GM19238 (cell line): ENCODE measurements at regions not wholly inside any gene's neighbourhood (a gene's known extent, or its start where the extent isn't known, plus 50 kb on each side); places are given as distances from the start of the nearest gene placed in this dataset.

Source experiments
- DNase-seq: peaks from one replicate; pipeline ENCODE4 v3.0.0; 2011; ENCODE audit warnings: low spot score; ENCODE audit not compliant: insufficient read length

DNA sequence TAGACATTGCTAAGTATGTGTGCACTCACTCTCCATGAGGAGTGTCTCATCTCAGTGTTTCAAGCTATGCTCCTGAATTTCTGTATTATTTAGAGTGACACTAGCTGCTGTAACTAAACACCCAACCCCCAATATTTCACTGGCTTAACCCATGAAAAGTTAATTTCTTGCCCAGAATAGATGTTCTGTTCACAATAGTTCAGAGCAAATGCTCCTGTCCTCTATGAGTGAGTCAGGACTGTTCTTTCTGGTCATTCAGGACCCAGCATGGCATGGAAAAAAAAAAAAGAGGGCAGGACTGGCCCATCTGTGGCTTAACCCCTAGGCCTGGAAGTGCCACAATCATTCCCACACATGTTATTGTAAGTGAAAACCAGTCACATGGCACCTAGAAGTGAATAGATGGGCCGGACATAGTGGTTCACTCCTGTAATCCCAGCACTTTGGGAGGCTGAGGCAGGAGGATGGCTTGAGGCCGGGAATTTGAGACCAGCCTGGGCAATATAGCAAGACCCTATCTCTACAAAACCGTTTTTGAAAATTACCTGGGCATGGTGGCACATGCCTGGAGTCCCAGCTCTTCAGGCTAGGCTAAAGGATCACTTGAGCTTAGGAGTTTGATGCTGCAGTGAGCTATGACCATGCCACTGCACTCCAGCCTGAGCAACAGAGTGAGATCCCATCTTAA, 663.6 kb downstream of the IRS1 start:
- no peak for DNase-seq

DNA sequence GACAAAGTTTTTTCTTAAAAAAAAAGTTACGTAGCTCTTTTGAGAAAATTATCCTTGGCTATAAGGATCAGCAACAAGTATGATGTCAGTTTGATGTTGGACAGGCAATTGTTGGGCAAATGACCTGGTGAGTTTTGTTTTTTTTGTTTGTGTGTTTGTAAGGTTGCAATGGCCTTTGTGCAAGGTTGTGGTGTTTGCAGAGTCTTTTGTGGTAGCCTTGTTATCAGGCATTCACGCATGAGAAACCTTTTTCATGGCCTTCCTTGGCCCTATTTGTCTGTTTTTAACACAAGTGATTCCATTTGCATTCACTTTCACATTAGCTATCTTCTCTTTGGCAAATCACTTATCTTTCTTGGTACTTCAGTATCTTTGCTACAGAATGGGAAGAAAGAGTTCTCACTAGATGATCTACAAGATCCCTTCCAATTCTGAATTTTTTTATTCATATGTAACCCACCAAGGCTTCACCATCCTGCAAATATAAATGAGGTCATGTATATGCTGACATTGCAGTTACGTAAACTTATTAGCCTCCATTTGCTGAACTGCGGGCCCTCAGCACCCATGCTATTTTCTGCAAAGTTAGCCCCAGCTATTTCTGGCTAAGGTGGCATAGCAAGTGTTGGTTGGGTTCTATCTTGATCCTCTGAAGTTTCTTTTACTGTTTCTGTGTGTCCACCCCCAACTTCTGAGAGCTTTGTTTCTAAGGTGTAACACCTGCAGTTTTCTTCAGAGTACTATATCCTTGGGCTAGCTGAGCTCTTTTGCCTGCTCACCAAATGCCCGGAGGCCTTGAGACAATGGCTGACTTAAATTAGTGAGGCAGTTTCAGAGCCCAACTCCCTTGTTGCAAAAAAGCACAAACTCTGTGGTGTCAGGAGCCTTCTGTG, 667.1 kb downstream of the IRS1 start:
- no peak for DNase-seq

GRCh38 chr2:226131299-226131784, 668.3 kb downstream of the IRS1 start:
- DNase-seq: no peak

DNA sequence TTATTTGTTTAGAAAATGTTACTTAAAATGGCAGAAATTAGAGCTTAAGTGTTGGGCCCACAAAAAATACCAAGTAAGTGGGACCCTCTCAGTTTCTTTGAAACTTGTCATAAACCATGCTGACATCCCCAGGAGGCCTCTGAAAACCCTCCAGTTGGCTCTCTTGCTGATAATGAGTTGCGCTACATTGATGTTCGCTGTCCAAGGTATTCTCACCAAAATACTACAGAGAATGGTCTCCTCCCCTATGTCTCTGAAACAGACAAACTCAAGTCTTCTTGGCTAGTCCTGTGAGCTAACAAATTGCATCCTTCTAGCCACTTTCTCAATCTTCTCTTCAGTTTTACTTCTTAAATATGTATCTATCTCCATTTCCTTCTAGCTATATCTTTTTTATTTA, 669.4 kb downstream of the IRS1 start:
- DNase-seq: no peak

- DNase-seq: no peak
These were observed 671.9 kb downstream of the IRS1 start for GRCh38 chr2:226127682-226128081.

- no peak for DNase-seq
These were observed 673.5 kb downstream of the IRS1 start for GRCh38 chr2:226126104-226126503.

DNA sequence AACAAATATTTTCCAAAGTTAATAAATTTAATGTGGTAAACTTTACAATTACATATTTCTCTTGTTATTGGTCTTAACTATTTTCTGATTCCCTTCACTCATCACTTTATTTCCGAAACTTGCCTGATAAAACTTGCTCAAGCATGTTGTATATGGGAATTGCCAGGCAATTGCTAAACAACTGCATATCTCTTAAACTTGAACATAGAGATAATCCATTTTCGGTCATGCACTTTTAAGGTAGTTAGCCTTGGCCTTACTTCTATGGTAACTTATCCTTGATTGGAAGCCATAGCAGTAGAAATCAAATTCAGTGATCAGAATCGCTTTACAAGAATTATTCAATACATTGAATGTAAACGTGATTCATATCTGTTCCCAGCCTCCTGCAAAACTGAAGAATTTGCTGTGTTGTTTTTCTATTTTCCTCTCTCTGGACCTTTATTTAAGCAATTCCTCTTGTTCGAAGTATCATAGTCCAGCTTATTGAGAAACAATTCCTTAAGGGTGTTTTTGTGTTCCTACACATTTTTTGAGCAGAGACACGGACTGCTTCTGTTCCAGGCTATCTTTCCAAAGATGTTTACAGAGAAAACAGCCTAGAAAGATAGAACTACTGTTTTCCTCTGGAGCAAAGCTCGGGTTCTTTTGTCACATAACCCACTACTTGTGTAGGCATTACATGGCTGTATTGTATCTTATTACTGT, 674.3 kb downstream of the IRS1 start:
- DNase-seq: no peak

DNA sequence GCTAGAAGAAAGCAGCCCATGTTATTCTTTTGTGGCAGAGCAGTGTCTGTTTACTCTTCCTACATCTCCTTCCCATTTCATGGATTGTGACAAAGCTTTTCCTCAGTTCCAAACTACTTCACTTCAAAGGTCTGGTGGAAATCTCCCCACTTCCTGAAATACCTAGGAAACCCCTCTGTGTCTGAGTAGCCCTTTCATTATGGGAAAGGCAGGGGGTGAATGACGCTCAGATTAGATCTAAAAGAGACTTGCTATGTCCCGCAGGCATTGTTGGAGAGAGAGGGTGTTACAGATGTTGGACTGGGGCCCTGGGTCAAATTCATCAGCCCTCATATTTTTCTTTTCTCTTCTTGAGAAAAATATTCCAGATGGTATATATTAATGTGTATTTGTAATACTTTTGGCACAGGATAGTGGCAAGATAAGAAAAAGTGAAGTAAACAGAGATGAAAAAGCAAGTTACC, 675.0 kb downstream of the IRS1 start:
- no peak for DNase-seq

GRCh38 chr2:226123300-226123699, 676.3 kb downstream of the IRS1 start:
- DNase-seq: no peak

- no peak for DNase-seq
These were observed 677.6 kb downstream of the IRS1 start for GRCh38 chr2:226122041-226122440.

GRCh38 chr2:226121046-226121738, 678.4 kb downstream of the IRS1 start:
- no peak for DNase-seq

GRCh38 chr2:226118471-226119429, 680.9 kb downstream of the IRS1 start:
- no peak for DNase-seq

GRCh38 chr2:226117510-226118065, 682.0 kb downstream of the IRS1 start:
- no peak for DNase-seq

- no peak for DNase-seq
These were observed 683.3 kb downstream of the IRS1 start for GRCh38 chr2:226116346-226116745.

DNA sequence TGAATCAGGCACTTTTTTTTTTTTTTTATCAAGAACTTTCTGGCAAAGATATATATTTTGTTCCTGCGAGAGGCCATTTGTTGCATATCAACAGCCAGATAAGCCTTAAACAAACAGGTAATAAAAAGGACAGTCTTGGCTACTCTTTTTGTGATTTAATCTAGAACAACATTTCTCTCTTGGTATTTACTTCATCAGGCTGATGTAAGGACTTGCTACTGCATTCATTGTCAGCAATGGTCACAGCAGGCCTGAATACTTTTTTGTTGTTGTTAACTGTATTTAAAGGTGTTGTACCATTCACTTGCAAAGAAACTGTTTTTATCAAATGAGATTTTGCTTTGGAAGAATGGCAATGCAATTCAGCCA, 683.8 kb downstream of the IRS1 start:
- no peak for DNase-seq

GRCh38 chr2:226115102-226115831, 684.4 kb downstream of the IRS1 start:
- DNase-seq: no peak

GRCh38 chr2:226114436-226114835, 685.2 kb downstream of the IRS1 start:
- DNase-seq: no peak

DNA sequence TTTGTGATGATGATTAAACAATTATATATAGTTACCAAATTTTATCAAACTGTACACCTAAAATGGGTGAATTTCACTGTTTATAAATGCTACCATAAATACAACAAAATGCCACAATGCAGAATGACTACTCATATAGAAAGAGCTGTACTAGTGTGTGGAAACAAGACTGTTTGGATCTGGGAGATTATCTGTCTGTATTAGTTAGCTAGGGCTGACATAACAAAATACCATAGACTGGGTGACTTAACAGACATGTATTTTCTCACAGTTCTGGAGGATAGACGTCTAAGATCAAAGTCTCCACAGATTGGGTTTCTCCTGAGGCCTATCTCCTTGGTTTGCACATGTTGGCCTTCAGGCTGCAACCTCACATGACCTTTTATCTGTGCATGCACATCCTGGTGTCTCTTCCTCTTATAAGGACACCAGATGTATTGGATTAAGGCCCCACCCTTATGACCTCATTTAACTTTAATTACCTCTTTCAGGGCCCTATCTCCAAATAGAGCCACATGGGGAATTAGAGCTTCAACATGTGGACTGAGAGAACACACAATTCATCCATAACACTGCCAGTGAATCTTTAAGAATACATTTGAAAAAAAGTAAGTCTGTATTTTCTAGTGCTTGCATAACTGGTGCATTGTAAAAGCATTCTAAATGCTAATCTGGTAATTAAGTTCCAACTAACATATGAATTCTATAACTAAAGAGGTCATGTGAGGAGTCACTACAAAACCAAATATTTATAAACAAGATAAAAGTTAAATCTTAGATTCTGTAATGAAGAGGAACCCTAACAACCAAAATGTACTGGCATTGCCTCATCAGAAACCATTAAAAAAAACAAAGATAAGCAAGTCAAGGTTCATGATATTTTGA, 699.6 kb downstream of the NYAP2 start:
- DNase-seq: no peak
